IMR-90 (cell line): ENCODE measurements at regions not wholly inside any gene's neighbourhood (a gene's known extent, or its start where the extent isn't known, plus 50 kb on each side); places are given as distances from the start of the nearest gene placed in this dataset.

Experiments
- ATAC-seq: fragments of 200-7000 bp; cut with Tn5 transposase; 2 replicates; pipeline ENCODE4 v1.9.1; 2020; ENCODE audit warnings: low read depth, mild to moderate bottlenecking, moderate library complexity
- BruUV-seq: library from RNA; stranded (reverse); fragments of 400-500 nt; replicated peaks from 2 replicates; lab custom pipeline; 2021; lab: Mats Ljungman, UMichigan
- CTCF ChIA-PET: fragments of 300-600 bp; formaldehyde crosslinking; extraction: SDS; loops from one replicate; lab custom pipeline; 2021; ENCODE audit warnings: antibody characterized with exemption; lab: Yijun Ruan, JAX
- POLR2A ChIA-PET: fragments of 300-600 bp; sonication (Branson Sonifier 250); formaldehyde crosslinking; loops from one replicate; lab custom pipeline; 2022; ENCODE audit warnings: antibody characterized with exemption; ENCODE audit not compliant: unreplicated experiment; lab: Charles Lee
- DNase-seq: peaks from one replicate; pipeline ENCODE4 v3.0.0; 2013
- H2AFZ ChIP-seq: replicated peaks from 2 replicates; pipeline ENCODE3; 2013; ENCODE audit warnings: low read length, mild to moderate bottlenecking; ENCODE audit not compliant: poor library complexity
- H2AK5ac ChIP-seq: 2 replicates; pipeline ENCODE4 v1.6.1; 2013; ENCODE audit warnings: low read depth, low read length, inconsistent platforms
- H2AK9ac ChIP-seq: replicated peaks from 2 replicates; pipeline ENCODE3; 2013; ENCODE audit warnings: mild to moderate bottlenecking, low read depth, low read length, moderate library complexity; ENCODE audit not compliant: poor library complexity
- H2BK120ac ChIP-seq: 2 replicates; pipeline ENCODE4 v1.6.1; 2013; ENCODE audit warnings: low read depth, low read length, inconsistent platforms
- H2BK15ac ChIP-seq: 3 replicates; pipeline ENCODE4 v1.6.1; 2013; ENCODE audit warnings: low read depth, low read length, inconsistent platforms
- H2BK20ac ChIP-seq: 2 replicates; pipeline ENCODE4 v1.6.1; 2013; ENCODE audit warnings: low read depth, mild to moderate bottlenecking, inconsistent platforms, low read length, moderate library complexity
- H2BK5ac ChIP-seq: 2 replicates; pipeline ENCODE4 v1.6.1; 2013; ENCODE audit warnings: mild to moderate bottlenecking, low read depth, low read length, inconsistent platforms; ENCODE audit not compliant: poor library complexity, severe bottlenecking
- H3K14ac ChIP-seq: replicated peaks from 2 replicates; pipeline ENCODE4 v1.6.1; 2013; ENCODE audit warnings: low read depth, low read length, inconsistent platforms
- H3K18ac ChIP-seq: 2 replicates; pipeline ENCODE4 v1.6.1; 2013; ENCODE audit warnings: low read depth, low read length, control low read depth
- H3K23ac ChIP-seq: 2 replicates; pipeline ENCODE4 v1.6.1; 2013; ENCODE audit warnings: low read depth, low read length, inconsistent platforms
- H3K27ac ChIP-seq: 2 replicates; pipeline ENCODE4 v1.5.1; 2013; ENCODE audit warnings: mild to moderate bottlenecking, control low read depth, low read length; ENCODE audit not compliant: insufficient read depth
- H3K27me3 ChIP-seq: 2 replicates; pipeline ENCODE4 v1.6.1; 2013; ENCODE audit warnings: low read length; ENCODE audit not compliant: control insufficient read depth, insufficient read depth
- H3K36me3 ChIP-seq: 2 replicates; pipeline ENCODE4 v1.6.1; 2013; ENCODE audit warnings: low read length, mixed read lengths; ENCODE audit not compliant: control insufficient read depth, insufficient read depth
- H3K4ac ChIP-seq: 2 replicates; pipeline ENCODE4 v1.6.1; 2013; ENCODE audit warnings: low read depth, low read length, inconsistent platforms
- H3K4me1 ChIP-seq: 2 replicates; pipeline ENCODE4 v1.6.1; 2013; ENCODE audit warnings: low read length, mixed read lengths; ENCODE audit not compliant: control insufficient read depth, insufficient read depth
- H3K4me2 ChIP-seq: 2 replicates; pipeline ENCODE4 v1.6.1; 2013; ENCODE audit warnings: low read depth, mild to moderate bottlenecking, control low read depth, low read length, moderate library complexity
- H3K4me3 ChIP-seq: 2 replicates; pipeline ENCODE4 v1.5.1; 2013; ENCODE audit warnings: low read depth, mild to moderate bottlenecking, control low read depth, low read length, moderate library complexity; ENCODE audit not compliant: insufficient read depth
- H3K56ac ChIP-seq: 2 replicates; pipeline ENCODE4 v1.6.1; 2013; ENCODE audit warnings: low read length, inconsistent platforms; ENCODE audit not compliant: insufficient read depth; ENCODE audit errors: extremely low read depth
- H3K79me1 ChIP-seq, 2 experiments: 2 replicates each; pipeline ENCODE4 v1.6.1; 2013; ENCODE audit warnings: low read length in 2 of 2, inconsistent platforms in 1 of 2, low read depth in 1 of 2
- H3K9ac ChIP-seq: 2 replicates; pipeline ENCODE4 v1.6.1; 2013; ENCODE audit warnings: low read depth, low read length, control low read depth
- H3K9me1 ChIP-seq: 2 replicates; pipeline ENCODE4 v1.6.1; 2013; ENCODE audit warnings: low read length, inconsistent platforms; ENCODE audit not compliant: insufficient read depth
- H3K9me3 ChIP-seq: 2 replicates; pipeline ENCODE4 v1.6.1; 2013; ENCODE audit warnings: low read length; ENCODE audit not compliant: control insufficient read depth, insufficient read depth
- H4K20me1 ChIP-seq: 2 replicates; pipeline ENCODE4 v1.6.1; 2013; ENCODE audit warnings: low read length, inconsistent platforms; ENCODE audit not compliant: insufficient read depth
- H4K5ac ChIP-seq: 2 replicates; pipeline ENCODE4 v1.6.1; 2013; ENCODE audit warnings: mild to moderate bottlenecking, low read depth, low read length, control low read depth
- H4K8ac ChIP-seq, 2 experiments: 2 replicates each; pipeline ENCODE4 v1.6.1; 2013; ENCODE audit warnings: low read depth in 2 of 2, low read length in 2 of 2, control low read depth in 1 of 2, inconsistent platforms in 1 of 2
- H4K91ac ChIP-seq: 2 replicates; pipeline ENCODE4 v1.6.1; 2013; ENCODE audit warnings: low read depth, low read length, inconsistent platforms; ENCODE audit not compliant: insufficient read depth
- CEBPB ChIP-seq: IDR thresholded peaks from 2 replicates; pipeline ENCODE4 v1.6.1; 2012; ENCODE audit warnings: low read depth, low read length, improper control_type of control experiment
- CHD1 ChIP-seq: IDR thresholded peaks from 2 replicates; pipeline ENCODE4 v1.6.1; 2012; ENCODE audit warnings: low read depth, low read length, improper control_type of control experiment
- CTCF ChIP-seq: conservative IDR thresholded peaks from 2 replicates; pipeline ENCODE4 v1.5.1; 2012; ENCODE audit warnings: mild to moderate bottlenecking, low read depth, low read length, improper control_type of control experiment
- ELK1 ChIP-seq: fragments of 150-350 bp; IDR thresholded peaks from 2 replicates; pipeline ENCODE4 v1.6.1; 2016; ENCODE audit warnings: low read depth, mild to moderate bottlenecking, low read length, moderate library complexity, borderline replicate concordance
- FOS ChIP-seq: fragments of 150-350 bp; IDR thresholded peaks from 2 replicates; pipeline ENCODE4 v1.6.1; 2016; ENCODE audit warnings: low read depth, low read length
- MAFK ChIP-seq: IDR thresholded peaks from 2 replicates; pipeline ENCODE4 v1.6.1; 2012; ENCODE audit warnings: low read depth, low read length, improper control_type of control experiment
- MAZ ChIP-seq: IDR thresholded peaks from 2 replicates; pipeline ENCODE4 v1.6.1; 2012; ENCODE audit warnings: low read depth, mild to moderate bottlenecking, low read length, improper control_type of control experiment, moderate library complexity, borderline replicate concordance
- MXI1 ChIP-seq: IDR thresholded peaks from 2 replicates; pipeline ENCODE4 v1.6.1; 2012; ENCODE audit warnings: low read depth, mild to moderate bottlenecking, low read length, moderate library complexity, borderline replicate concordance
- POLR2A ChIP-seq: IDR thresholded peaks from 2 replicates; pipeline ENCODE4 v1.6.1; 2012; ENCODE audit warnings: mild to moderate bottlenecking, low read depth, low read length
- RAD21 ChIP-seq: IDR thresholded peaks from 2 replicates; pipeline ENCODE4 v1.6.1; 2012; ENCODE audit warnings: low read length, improper control_type of control experiment
- RCOR1 ChIP-seq: IDR thresholded peaks from 2 replicates; pipeline ENCODE4 v1.6.1; 2012; ENCODE audit warnings: mild to moderate bottlenecking, low read length, improper control_type of control experiment; ENCODE audit not compliant: insufficient replicate concordance
- RFX5 ChIP-seq: IDR thresholded peaks from 2 replicates; pipeline ENCODE4 v1.8.0; 2012; ENCODE audit warnings: low read depth, mild to moderate bottlenecking, low read length, moderate library complexity
- SMC3 ChIP-seq: fragments of 150-350 bp; IDR thresholded peaks from 2 replicates; pipeline ENCODE4 v1.6.1; 2016; ENCODE audit warnings: low read depth, mild to moderate bottlenecking, antibody characterized with exemption, low read length, moderate library complexity
- USF2 ChIP-seq: fragments of 150-350 bp; IDR thresholded peaks from 2 replicates; pipeline ENCODE4 v1.6.1; 2017; ENCODE audit warnings: mild to moderate bottlenecking, antibody characterized with exemption, low read length, low read depth
- WGBS, 2 experiments: methylation state at CpG; one replicate each; pipeline versions ENCODE4 v1.1.5 to v1.1.7; 2013; ENCODE audit warnings: missing lambda C conversion rate in 2 of 2; ENCODE audit not compliant: insufficient read length in 1 of 2; ENCODE audit errors: extremely low coverage in 2 of 2; 5-methylcytosine and 5-hydroxymethylcytosine counted together
- dilution Hi-C: fragments of 300-500 bp; cut with HindIII; formaldehyde crosslinking; loops from one replicate; pipeline ENCODE4 v1.14.3; 2018; ENCODE audit warnings: low sequenced_read_pairs; ENCODE audit not compliant: unreplicated experiment
- in situ Hi-C: fragments of 300-500 bp; cut with MboI; formaldehyde crosslinking; loops from 3 replicates; pipeline ENCODE4 v1.14.3; 2019; ENCODE audit warnings: low sequenced_read_pairs, inconsistent platforms, mixed read lengths
- intact Hi-C: fragments of 100-400 bp; cut with micrococcal nuclease; formaldehyde crosslinking; loops from 2 replicates; pipeline ENCODE4 v1.10.0; 2022

DNA sequence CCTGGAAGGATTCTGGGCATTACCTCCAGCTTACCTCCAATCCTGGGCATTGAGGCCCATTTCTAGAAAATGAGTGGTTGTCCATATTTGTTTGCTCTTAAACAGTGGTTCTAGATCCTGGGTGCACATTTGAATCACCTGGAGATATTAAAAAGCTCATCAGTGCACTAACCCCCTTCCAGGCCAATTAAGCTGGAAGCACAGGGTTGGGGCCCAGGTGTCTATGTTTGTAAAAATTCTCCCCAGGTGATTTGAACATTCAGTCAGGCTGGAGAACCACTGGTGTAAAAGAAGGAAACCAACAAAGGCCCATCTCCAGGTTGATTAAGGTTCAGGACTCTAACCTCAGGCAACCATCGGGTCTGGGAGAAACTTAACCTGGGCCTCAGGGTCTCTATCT, 102.6 kb upstream of the NANOS1 start:
- H3K9ac ChIP-seq = no peak overlapping the region
- no peak overlapping the region for H3K4me3 ChIP-seq
- ChIA-PET CTCF (no interaction called here), POLR2A (no interaction called here)
- no peak overlapping the region for H3K23ac ChIP-seq
- H3K36me3 ChIP-seq = no peaks in the 10 kb centered on the region
- H3K9me3 ChIP-seq = peaks cover 2% of the 10 kb centered on the region; the same call in 1 of the 2 replicates
- no peak overlapping the region for H2BK20ac ChIP-seq
- no peak overlapping the region for H4K8ac ChIP-seq
- H3K79me1 ChIP-seq = no peaks in the 10 kb centered on the region
- no peak overlapping the region for H3K4me2 ChIP-seq
- H2AK9ac ChIP-seq = no peak overlapping the region
- dilution Hi-C loops (no loop called here), intact Hi-C loops (no loop called here), in situ Hi-C loops (no loop called here)
- H2AK5ac ChIP-seq = no peak overlapping the region
- H2BK120ac ChIP-seq = no peak overlapping the region
- H3K27ac ChIP-seq = no peak overlapping the region
- no peaks in the 10 kb centered on the region for H3K9me1 ChIP-seq
- H4K20me1 ChIP-seq = no peaks in the 10 kb centered on the region
- TF ChIP-seq MAFK = no peak
- no peak for TF ChIP-seq POLR2A
- TF ChIP-seq CEBPB = no peak
- TF ChIP-seq SMC3 = no peak
- no peak for TF ChIP-seq CHD1
- no peak for TF ChIP-seq FOS
- no peak for TF ChIP-seq CTCF
- no peak for TF ChIP-seq USF2
- TF ChIP-seq RFX5 = no peak
- no peak for TF ChIP-seq RAD21
- no peak for TF ChIP-seq MXI1
- no peak for TF ChIP-seq RCOR1
- no peak for TF ChIP-seq MAZ
- no peak for TF ChIP-seq ELK1
- DNase-seq (no peak), ATAC-seq (no peak)
- peaks cover 12% of the 10 kb centered on the region for H3K27me3 ChIP-seq
- H3K14ac ChIP-seq = no peak overlapping the region
- BruUV-seq = no TSS peak
- no peak overlapping the region for H3K56ac ChIP-seq
- H4K91ac ChIP-seq = no peak overlapping the region
- no peak overlapping the region for H2BK15ac ChIP-seq
- no peak overlapping the region for H3K4ac ChIP-seq
- no peak overlapping the region for H2AFZ ChIP-seq
- no peaks in the 10 kb centered on the region for H3K4me1 ChIP-seq
- H4K5ac ChIP-seq = no peak overlapping the region
- WGBS, 2 experiments = no CpG with 5 or more reads among the region's 1 CpG
- no peak overlapping the region for H2BK5ac ChIP-seq
- no peak overlapping the region for H3K18ac ChIP-seq
